Sigmoid colon (tissue), 4 donors: ENCODE measurements at regions not wholly inside any gene's neighbourhood (a gene's known extent, or its start where the extent isn't known, plus 50 kb on each side); places are given as distances from the start of the nearest gene placed in this dataset.

Source experiments
- EP300 ChIP-seq, 4 donors: sonication (generic); formaldehyde crosslinking; IDR thresholded peaks; one replicate each; pipeline ENCODE4 v1.6.1; 2017; ENCODE audit warnings: antibody characterized with exemption in 4 of 4
- TF ChIP-seq, protein P1 (sequence below), 4 experiments: fragments of 450-650 bp in 3 of 4; fragments of 200-600 bp in 1 of 4; IDR thresholded peaks; one replicate each; pipeline ENCODE4 v1.5.1; 2016 to 2019; ENCODE audit warnings: antibody characterized with exemption in 4 of 4, mild to moderate bottlenecking in 3 of 4, moderate library complexity in 2 of 4

DNA sequence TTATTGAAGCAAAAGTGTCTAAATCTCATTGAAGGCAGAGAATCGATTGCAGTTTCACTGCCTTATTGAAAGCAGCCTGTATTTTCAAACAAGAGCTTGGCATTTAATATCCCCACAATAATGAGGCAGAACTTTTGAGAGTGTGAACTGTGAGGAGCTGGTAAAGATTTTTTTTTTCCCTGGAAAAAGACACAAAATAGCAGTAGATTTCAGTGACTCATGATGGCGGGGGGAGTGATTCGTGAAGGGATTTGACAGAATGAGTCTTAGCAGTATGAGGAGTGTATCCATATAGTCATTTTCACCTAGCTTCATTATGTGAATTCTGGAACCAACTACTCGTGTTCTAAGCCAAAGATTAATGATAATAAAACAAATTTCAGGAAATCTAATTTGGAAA, 242.9 kb downstream of the ARL6IP6 start:
- TF ChIP-seq EP300 (IDR thresholded peaks at IDR 0.05) = no peak
- TF ChIP-seq, protein P1, sequence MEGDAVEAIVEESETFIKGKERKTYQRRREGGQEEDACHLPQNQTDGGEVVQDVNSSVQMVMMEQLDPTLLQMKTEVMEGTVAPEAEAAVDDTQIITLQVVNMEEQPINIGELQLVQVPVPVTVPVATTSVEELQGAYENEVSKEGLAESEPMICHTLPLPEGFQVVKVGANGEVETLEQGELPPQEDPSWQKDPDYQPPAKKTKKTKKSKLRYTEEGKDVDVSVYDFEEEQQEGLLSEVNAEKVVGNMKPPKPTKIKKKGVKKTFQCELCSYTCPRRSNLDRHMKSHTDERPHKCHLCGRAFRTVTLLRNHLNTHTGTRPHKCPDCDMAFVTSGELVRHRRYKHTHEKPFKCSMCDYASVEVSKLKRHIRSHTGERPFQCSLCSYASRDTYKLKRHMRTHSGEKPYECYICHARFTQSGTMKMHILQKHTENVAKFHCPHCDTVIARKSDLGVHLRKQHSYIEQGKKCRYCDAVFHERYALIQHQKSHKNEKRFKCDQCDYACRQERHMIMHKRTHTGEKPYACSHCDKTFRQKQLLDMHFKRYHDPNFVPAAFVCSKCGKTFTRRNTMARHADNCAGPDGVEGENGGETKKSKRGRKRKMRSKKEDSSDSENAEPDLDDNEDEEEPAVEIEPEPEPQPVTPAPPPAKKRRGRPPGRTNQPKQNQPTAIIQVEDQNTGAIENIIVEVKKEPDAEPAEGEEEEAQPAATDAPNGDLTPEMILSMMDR (IDR thresholded peaks at IDR 0.05) = no peak
